ENCODE measurements at regions not wholly inside any gene's neighbourhood (a gene's known extent, or its start where the extent isn't known, plus 50 kb on each side); places are given as distances from the start of the nearest gene placed in this dataset.

- no peak for DNase-seq
These were observed 173.7 kb upstream of the LYPLAL1 start for GRCh38 chr1:219000005-219000404.

DNA sequence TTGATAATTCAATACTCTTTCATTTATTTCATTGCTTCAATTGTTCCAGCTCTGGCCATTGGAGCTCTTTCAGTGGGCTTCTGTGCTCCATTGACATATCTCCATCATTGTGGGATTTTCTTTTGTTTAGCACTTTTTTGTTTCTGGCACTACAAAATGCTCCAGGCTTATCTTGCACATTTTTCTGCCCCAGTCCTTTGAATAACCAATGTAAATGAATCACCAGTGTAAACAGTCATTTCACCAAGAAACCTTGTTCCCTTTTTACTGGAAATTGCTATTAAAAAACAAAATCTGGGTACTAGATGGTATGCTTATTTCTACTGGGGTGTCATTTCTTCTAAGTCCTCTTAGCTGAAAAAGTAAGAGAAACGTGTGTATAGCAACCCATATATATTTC is 173.0 kb upstream of the LYPLAL1 start:
- no peak for DNase-seq

- DNase-seq = no peak
These were observed 163.0 kb upstream of the LYPLAL1 start for GRCh38 chr1:219010720-219011119.

DNA sequence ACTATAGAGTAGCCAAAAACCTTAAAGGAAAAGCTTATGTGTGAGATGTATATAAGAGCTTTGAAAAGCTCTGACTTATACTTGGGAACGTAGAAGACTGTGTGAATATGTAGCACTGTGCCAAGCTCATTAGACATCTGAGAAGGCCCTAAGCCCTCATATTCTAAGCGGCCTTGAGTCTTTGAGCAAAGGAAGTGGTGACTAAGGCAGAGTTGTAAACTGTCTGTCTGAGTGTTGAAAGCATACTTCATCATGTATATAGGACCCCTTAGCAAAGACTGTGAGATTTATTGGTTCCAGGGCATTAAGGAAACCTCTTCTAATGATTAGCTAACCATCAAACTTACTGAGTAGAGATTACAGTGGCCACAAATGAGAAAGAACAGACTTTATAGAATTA is 153.3 kb upstream of the LYPLAL1 start:
- no peak for DNase-seq

DNA sequence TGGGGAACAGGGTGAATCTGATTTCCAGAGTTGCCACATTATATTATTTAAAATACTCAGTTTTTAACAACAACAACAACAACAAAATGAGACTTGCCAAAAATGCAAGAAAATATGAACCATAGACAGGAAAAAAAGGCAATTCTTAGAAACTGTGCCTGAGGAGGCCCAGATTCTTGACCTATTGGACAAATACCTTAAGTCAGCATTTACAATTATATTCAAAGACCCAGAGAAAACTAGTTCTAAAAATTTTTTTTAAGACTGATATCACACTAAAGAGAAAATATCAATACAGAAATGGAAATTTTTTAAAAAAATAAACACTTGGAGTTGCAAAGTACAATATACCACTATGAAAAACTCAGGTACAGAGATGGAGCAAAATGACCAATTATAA is 152.8 kb upstream of the LYPLAL1 start:
- DNase-seq = no peak

- DNase-seq = no peak
These were observed 146.5 kb upstream of the LYPLAL1 start for GRCh38 chr1:219027146-219027673.

DNA sequence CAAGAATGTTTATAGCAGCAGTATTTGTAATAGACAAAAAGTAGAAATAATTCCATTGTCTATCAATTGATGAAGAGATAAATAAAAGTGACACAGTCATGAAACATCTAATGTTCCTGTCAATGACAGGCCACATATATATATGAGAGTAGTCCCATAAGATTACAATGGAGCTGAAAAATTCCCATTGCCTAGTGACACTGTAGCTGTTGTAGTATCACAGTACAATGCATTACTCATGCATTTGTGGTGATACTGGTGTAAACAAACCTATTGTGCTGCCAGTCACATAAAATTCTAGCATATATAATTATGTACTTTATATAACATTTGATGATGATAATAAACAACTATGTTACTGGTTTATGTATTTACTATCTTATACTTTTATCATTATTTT is 141.9 kb upstream of the LYPLAL1 start:
- DNase-seq = no peak

GRCh38 chr1:219038398-219038797 is 135.3 kb upstream of the LYPLAL1 start:
- no peak for DNase-seq

DNA sequence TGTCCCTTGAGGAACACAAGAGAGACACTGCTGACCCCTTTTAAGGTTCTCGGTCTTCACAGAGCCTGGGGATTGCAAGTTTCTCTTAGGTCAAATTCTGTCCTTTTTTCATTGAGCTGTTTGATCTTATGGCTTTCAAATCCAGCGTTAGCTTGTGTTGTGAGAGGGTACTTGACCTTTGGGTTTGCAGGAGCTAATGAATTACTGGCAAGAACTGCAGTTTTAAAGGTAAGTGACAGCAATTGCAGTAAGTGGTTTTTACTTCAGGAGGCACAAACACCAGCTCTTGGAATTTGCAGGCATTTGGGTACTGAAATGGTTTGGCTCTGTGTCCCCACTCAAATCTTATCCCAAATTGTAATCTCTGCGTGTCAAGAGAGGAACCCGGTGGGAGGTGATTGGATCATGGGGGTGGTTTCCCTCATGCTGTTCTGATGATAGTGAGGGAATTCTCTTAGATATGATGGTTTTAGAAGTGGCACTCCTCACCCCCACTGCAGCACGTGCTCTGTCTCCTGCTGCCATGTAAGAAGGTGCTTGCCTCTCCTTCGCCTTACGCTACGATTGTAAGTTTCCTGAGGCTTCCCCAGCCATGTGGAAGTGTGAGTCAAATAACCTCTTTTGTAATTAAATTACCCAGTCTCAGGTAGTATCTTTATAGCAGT is 134.5 kb upstream of the LYPLAL1 start:
- no peak for DNase-seq

DNA sequence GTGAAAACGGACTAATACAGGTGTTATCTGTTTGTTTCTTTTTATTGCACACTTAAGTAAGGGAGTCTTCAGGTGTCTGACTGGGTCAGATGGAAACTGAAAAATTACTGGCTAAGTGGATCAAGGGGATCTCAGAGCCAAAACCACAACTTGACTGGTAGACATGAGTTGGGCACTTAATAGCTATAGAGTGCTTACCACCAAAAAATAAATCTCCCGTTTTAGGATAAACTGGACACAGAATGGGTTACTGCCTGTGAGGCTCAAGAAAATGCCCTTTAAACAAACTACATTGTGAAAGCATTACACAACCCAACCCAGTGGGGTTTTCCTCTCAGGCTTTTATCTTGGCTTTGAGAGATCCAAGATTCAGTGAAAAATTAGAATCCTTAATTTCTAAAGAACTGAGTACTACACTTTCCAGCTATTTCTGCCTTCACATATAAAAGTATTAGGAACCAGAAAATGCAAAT is 134.0 kb upstream of the LYPLAL1 start:
- DNase-seq = no peak

- DNase-seq = no peak
These were observed 133.4 kb upstream of the LYPLAL1 start for GRCh38 chr1:219040291-219040690.

DNA sequence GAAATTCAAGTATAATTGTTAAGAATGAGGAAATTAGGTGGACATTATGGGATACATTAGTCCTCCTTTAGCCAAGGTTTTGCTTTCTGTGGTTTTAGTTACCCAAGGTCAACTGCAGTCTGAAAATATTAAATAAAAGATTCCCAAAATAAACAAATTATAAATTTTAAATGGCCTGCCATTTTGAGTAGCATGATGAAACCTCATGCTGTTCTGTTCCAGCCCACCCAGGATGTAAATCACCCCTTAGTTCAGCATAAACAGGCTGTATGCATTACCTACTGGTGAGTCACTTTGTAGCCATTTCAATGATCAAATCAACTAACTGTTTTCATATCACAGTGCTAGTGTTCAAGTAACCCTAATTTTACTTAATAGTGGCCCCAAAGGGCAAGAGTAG is 132.5 kb upstream of the LYPLAL1 start:
- no peak for DNase-seq

DNA sequence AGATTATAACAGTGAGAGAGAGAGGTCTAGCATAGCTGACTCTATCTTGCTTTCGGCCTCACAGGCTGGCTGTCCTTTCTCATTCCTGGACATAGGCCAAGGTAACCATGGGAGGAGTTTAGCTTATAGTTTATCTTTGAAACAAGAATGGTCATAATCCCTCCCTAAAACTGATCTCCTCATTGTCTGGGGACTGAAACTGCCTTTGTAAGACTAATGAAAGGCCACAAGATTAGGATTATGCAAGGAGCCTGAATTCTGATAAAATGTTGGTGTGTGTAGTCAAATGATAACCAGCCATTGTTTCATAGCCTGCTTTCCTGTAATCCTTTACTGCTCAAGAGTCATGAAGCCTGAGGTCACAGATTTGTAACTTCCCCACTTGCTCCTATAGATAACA is 131.9 kb upstream of the LYPLAL1 start:
- no peak for DNase-seq

- DNase-seq = no peak
These were observed 130.9 kb upstream of the LYPLAL1 start for GRCh38 chr1:219042769-219043168.

GRCh38 chr1:219045246-219045645 is 128.4 kb upstream of the LYPLAL1 start:
- DNase-seq = no peak

GRCh38 chr1:219049501-219049900 is 124.2 kb upstream of the LYPLAL1 start:
- DNase-seq = no peak

- DNase-seq = no peak
These were observed 123.4 kb upstream of the LYPLAL1 start for GRCh38 chr1:219050086-219050821.

- no peak for DNase-seq
These were observed 122.9 kb upstream of the LYPLAL1 start for GRCh38 chr1:219050822-219051125.

DNA sequence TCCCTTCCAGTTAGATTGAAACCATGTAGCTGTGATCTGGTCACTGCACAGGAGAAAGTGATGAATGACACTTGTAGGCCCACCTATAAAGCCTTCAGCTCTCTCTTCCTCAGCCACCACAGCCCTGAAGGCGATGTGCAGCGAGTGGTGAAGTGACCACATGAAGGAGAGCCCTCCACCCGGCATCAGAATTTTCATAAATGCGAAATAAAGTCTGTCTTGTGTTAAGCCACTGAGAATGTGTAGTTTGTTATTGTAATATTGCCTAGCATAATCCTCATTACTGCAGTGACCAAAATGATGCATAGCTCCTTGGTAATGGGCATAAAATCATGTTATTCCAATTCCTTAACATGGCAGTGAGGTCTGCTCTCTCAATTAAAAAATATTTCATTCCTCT is 122.1 kb upstream of the LYPLAL1 start:
- no peak for DNase-seq

- DNase-seq = no peak
These were observed 114.5 kb upstream of the LYPLAL1 start for GRCh38 chr1:219058891-219059820.

GRCh38 chr1:219060798-219061197 is 112.9 kb upstream of the LYPLAL1 start:
- no peak for DNase-seq

DNA sequence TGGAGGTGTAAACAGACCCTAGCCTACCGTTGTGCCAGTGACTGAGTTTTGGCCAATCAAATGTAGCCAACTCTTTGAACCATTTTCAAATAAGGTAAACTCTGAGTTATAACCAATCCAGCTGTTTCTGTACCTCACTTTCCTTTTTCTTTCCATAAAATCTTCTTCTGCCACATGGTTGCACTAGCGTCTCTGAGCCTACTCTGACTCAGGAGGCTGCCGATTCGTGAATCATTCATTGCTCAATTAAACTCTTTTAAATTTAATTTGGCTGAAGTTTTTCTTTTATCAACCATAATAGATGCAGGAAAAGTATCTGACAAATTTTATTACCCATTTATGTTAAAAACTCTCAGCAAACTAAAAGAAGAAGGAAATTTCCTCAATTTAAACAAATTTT is 111.5 kb upstream of the LYPLAL1 start:
- DNase-seq = no peak

DNA sequence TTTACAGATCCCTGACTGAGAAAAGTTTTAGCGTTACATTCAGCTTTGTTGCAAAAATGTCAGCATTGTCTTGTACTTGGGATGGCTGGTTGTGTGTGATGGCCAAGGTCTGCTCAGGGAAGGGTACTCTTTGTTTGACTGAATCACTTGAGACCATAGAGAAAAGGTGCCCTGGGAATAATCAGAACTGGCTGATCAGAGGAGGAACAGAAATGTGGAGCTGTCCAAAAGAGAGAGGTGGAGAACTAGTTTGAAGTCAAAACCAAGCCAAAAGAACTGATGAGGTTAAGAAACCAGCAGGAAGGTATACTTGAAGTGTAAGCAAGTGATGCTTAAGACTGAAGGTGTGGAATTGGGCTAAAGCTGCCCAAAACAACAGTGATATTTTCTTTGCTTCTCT is 107.6 kb upstream of the LYPLAL1 start:
- no peak for DNase-seq

Data from stimulated activated CD8-positive, alpha-beta memory T cell treated with anti-CD3 and anti-CD28 coated beads, Interleukin-4, amount 100 ng/mL, for 48 hours (primary cell).